ENCODE measurements at regions not wholly inside any gene's neighbourhood (a gene's known extent, or its start where the extent isn't known, plus 50 kb on each side); places are given as distances from the start of the nearest gene placed in this dataset.

- Histone ChIP-seq H3K9me3 (ENCODE audit: control insufficient read depth, low read depth, low read length) (no peaks in the 10 kb centered on the region), H2AFZ (ENCODE audit: control insufficient read depth, low read length) (no peak overlapping the region), H3K27ac (ENCODE audit: control insufficient read depth, insufficient read depth, low read length) (no peak overlapping the region), H3K27me3 (ENCODE audit: control insufficient read depth, extremely low read depth, insufficient read depth, low read length) (no peaks in the 10 kb centered on the region), H3K79me2 (ENCODE audit: control insufficient read depth, insufficient read depth, low read length) (no peaks in the 10 kb centered on the region), H3K9me1 (ENCODE audit: control insufficient read depth, extremely low read depth, insufficient read depth, low read length) (no peaks in the 10 kb centered on the region), H3K36me3 (ENCODE audit: control insufficient read depth in 2 of 2, extremely low read depth in 1 of 2, insufficient read depth in 2 of 2, low read length in 2 of 2) (no peaks in the 10 kb centered on the region), H4K20me1 (ENCODE audit: control insufficient read depth, extremely low read depth, insufficient read depth, low read length) (no peaks in the 10 kb centered on the region), H3K9ac (ENCODE audit: control insufficient read depth, extremely low read depth, insufficient read depth, low read length) (no peak overlapping the region), H3K4me1 (ENCODE audit: control insufficient read depth, extremely low read depth, insufficient read depth, low read length) (no peaks in the 10 kb centered on the region), H3K4me2 (ENCODE audit: control insufficient read depth, extremely low read depth, insufficient read depth, low read depth, low read length) (no peak overlapping the region), H3K4me3 (ENCODE audit: control insufficient read depth in 2 of 3, extremely low read depth in 1 of 3, insufficient read depth in 2 of 3, low read depth in 1 of 3, low read length in 3 of 3) (no peak overlapping the region)
- FAIRE-seq (no peak), DNase-seq (ENCODE audit: low read depth, low spot score) (no peak)
- dilution Hi-C loops (cut with MboI; ENCODE audit: extremely low pct_ligation_motif_present, low sequenced_read_pairs) = no loop called here
- no peak for TF ChIP-seq CTCF (optimal IDR thresholded peaks at IDR 0.05 in 1 of 3, IDR thresholded peaks at IDR 0.05 in 1 of 3, conservative IDR thresholded peaks at IDR 0.05 in 1 of 3; ENCODE audit: extremely low read depth in 1 of 3, insufficient read depth in 2 of 3, low read length in 3 of 3)
- no peak for TF ChIP-seq EZH2 (IDR thresholded peaks at IDR 0.05; ENCODE audit: low read length)
Measured at GRCh38 chr4:111941957-111942356, 203.3 kb upstream of the FAM241A start.

GRCh38 chr4:111943796-111944203, 201.5 kb upstream of the FAM241A start:
- DNase-seq (ENCODE audit: low read depth, low spot score) = no peak
- Histone ChIP-seq H2AFZ (ENCODE audit: control insufficient read depth, low read length) (no peak overlapping the region), H3K4me2 (ENCODE audit: control insufficient read depth, extremely low read depth, insufficient read depth, low read depth, low read length) (no peak overlapping the region), H3K36me3 (ENCODE audit: control insufficient read depth in 2 of 2, extremely low read depth in 1 of 2, insufficient read depth in 2 of 2, low read length in 2 of 2) (no peaks in the 10 kb centered on the region), H3K27me3 (ENCODE audit: control insufficient read depth, extremely low read depth, insufficient read depth, low read length) (no peaks in the 10 kb centered on the region), H3K9me3 (ENCODE audit: control insufficient read depth, low read depth, low read length) (no peaks in the 10 kb centered on the region), H4K20me1 (ENCODE audit: control insufficient read depth, extremely low read depth, insufficient read depth, low read length) (no peaks in the 10 kb centered on the region), H3K9me1 (ENCODE audit: control insufficient read depth, extremely low read depth, insufficient read depth, low read length) (no peaks in the 10 kb centered on the region), H3K27ac (ENCODE audit: control insufficient read depth, insufficient read depth, low read length) (no peak overlapping the region), H3K79me2 (ENCODE audit: control insufficient read depth, insufficient read depth, low read length) (no peaks in the 10 kb centered on the region), H3K4me1 (ENCODE audit: control insufficient read depth, extremely low read depth, insufficient read depth, low read length) (no peaks in the 10 kb centered on the region), H3K4me3 (ENCODE audit: control insufficient read depth in 2 of 3, extremely low read depth in 1 of 3, insufficient read depth in 2 of 3, low read depth in 1 of 3, low read length in 3 of 3) (no peak overlapping the region), H3K9ac (ENCODE audit: control insufficient read depth, extremely low read depth, insufficient read depth, low read length) (no peak overlapping the region)
- no peak for TF ChIP-seq EZH2 (IDR thresholded peaks at IDR 0.05; ENCODE audit: low read length)
- peak; percentile 52 to 84 (median 74) for TF ChIP-seq CTCF (optimal IDR thresholded peaks at IDR 0.05 in 1 of 3, IDR thresholded peaks at IDR 0.05 in 1 of 3, conservative IDR thresholded peaks at IDR 0.05 in 1 of 3; ENCODE audit: extremely low read depth in 1 of 3, insufficient read depth in 2 of 3, low read length in 3 of 3)
- no peak for FAIRE-seq
- dilution Hi-C loops (cut with MboI; ENCODE audit: extremely low pct_ligation_motif_present, low sequenced_read_pairs) = no loop called here

Measured in keratinocyte (primary cell).